K562 (cell line): ENCODE measurements at regions not wholly inside any gene's neighbourhood (a gene's known extent, or its start where the extent isn't known, plus 50 kb on each side); places are given as distances from the start of the nearest gene placed in this dataset.

ENCODE experiments used
- ATAC-seq: fragments of 200-7000 bp; cut with Tn5 transposase; 3 replicates; pipeline ENCODE4 v1.9.1; 2020; ENCODE audit warnings: moderate library complexity
- BruUV-seq: library from RNA; stranded (reverse); fragments of 400-500 nt; replicated peaks from 2 replicates; lab custom pipeline; 2021; lab: Mats Ljungman, UMichigan
- CTCF ChIA-PET: fragments of 300-600 bp; formaldehyde crosslinking; extraction: SDS; loops from one replicate; lab custom pipeline; 2021; ENCODE audit warnings: low intra/inter-chr PET ratio; lab: Yijun Ruan, JAX
- POLR2A ChIA-PET: fragments of 300-600, 350-650 bp; sonication (Branson Sonifier 250); formaldehyde crosslinking; extraction: SDS; loops from one replicate; lab custom pipeline; 2021; ENCODE audit warnings: antibody characterized with exemption, inconsistent platforms; lab: Yijun Ruan, JAX
- DNase-seq, 4 experiments: peaks; one replicate each; pipeline versions ENCODE4 v3.0.0 to v3.0.0-alpha.2; 2011 to 2018; ENCODE audit warnings: low spot score in 3 of 4, mixed read lengths in 3 of 4; ENCODE audit errors: extremely low read depth in 1 of 4
- FAIRE-seq: peaks from 2 replicates; lab custom pipeline; 2011; peaks lifted over from hg19 to GRCh38; lab: Jason Lieb, UNC
- H2AFZ ChIP-seq: 2 replicates; pipeline ENCODE4 v1.6.0; 2011; ENCODE audit warnings: low read depth, low read length, control low read depth, inconsistent platforms
- H3K27ac ChIP-seq: fragments of 200-600 bp; 3 replicates; pipeline ENCODE4 v1.8.0; 2011; ENCODE audit warnings: low read depth, mild to moderate bottlenecking, control low read depth, inconsistent platforms, low read length, moderate library complexity, mixed read lengths; ENCODE audit errors: extremely low read depth
- H3K27me3 ChIP-seq, 2 experiments: fragments of 300-600 bp in 1 of 2; 2 replicates in 1 of 2; 3 replicates in 1 of 2; pipeline versions ENCODE4 v1.6.0 to v1.8.0; 2011; ENCODE audit warnings: inconsistent platforms in 2 of 2, low read length in 2 of 2, mild to moderate bottlenecking in 1 of 2, mixed read lengths in 1 of 2, moderate library complexity in 1 of 2; ENCODE audit not compliant: control insufficient read depth in 2 of 2, insufficient read depth in 2 of 2
- H3K36me3 ChIP-seq: fragments of 300-600 bp; 3 replicates; pipeline ENCODE4 v1.8.0; 2011; ENCODE audit warnings: mild to moderate bottlenecking, low read length, inconsistent platforms; ENCODE audit not compliant: control insufficient read depth, insufficient read depth
- H3K4me1 ChIP-seq, 2 experiments: fragments of 200-600 bp in 1 of 2; replicated peaks in 1 of 2; 2 replicates in 1 of 2; 3 replicates in 1 of 2; pipeline versions ENCODE4 v1.5.1 to v1.8.0; 2011; ENCODE audit warnings: inconsistent platforms in 2 of 2, low read length in 2 of 2, mild to moderate bottlenecking in 1 of 2, mixed read lengths in 1 of 2, moderate library complexity in 1 of 2; ENCODE audit not compliant: control insufficient read depth in 2 of 2, insufficient read depth in 2 of 2
- H3K4me2 ChIP-seq: 2 replicates; pipeline ENCODE4 v1.6.1; 2011; ENCODE audit warnings: low read length, control low read depth, inconsistent platforms, mixed read lengths; ENCODE audit not compliant: insufficient read depth
- H3K4me3 ChIP-seq: fragments of 200-600 bp; sonication (generic), shearing (Covaris generic); 2 replicates; pipeline ENCODE4 v1.5.1; 2016; ENCODE audit warnings: control low read depth, inconsistent platforms
- H3K79me2 ChIP-seq: fragments of 200-600 bp; 3 replicates; pipeline ENCODE4 v1.8.0; 2011; ENCODE audit warnings: low read length, inconsistent platforms; ENCODE audit not compliant: control insufficient read depth, insufficient read depth
- H3K9ac ChIP-seq, 2 experiments: 2 replicates each; pipeline versions ENCODE4 v1.6.0 to v1.6.1; 2011; ENCODE audit warnings: low read depth in 2 of 2, low read length in 2 of 2, control low read depth in 1 of 2, inconsistent platforms in 1 of 2, mild to moderate bottlenecking in 1 of 2, mixed read lengths in 1 of 2; ENCODE audit not compliant: insufficient read depth in 1 of 2
- H3K9me1 ChIP-seq: one replicate; pipeline ENCODE4 v1.6.0; 2011; ENCODE audit warnings: inconsistent platforms, mild to moderate bottlenecking, low read length, moderate library complexity; ENCODE audit not compliant: control insufficient read depth, insufficient read depth
- H3K9me3 ChIP-seq: replicated peaks from 2 replicates; pipeline ENCODE4 v1.5.1; 2011; ENCODE audit warnings: low read depth, low read length, inconsistent platforms; ENCODE audit not compliant: control insufficient read depth, insufficient read depth
- H4K20me1 ChIP-seq: replicated peaks from 2 replicates; pipeline ENCODE4 v1.6.1; 2011; ENCODE audit warnings: low read length, inconsistent platforms, mixed read lengths; ENCODE audit not compliant: control insufficient read depth, insufficient read depth
- CTCFL ChIP-seq: IDR thresholded peaks from 2 replicates; pipeline ENCODE4 v1.6.1; 2011; ENCODE audit warnings: borderline replicate concordance, low read depth, mild to moderate bottlenecking, moderate library complexity, low read length; ENCODE audit not compliant: insufficient read depth, poor library complexity, severe bottlenecking
- ELF1 ChIP-seq: fragments of 200-800 bp; sonication (Bioruptor generic); IDR thresholded peaks from 2 replicates; pipeline ENCODE4 v1.6.1; 2016; ENCODE audit warnings: missing genetic modification characterization, missing compliant biosample characterization
- FOXA1 ChIP-seq: fragments of 450-650 bp; IDR thresholded peaks from 2 replicates; pipeline ENCODE4 v1.6.1; 2016; ENCODE audit warnings: mild to moderate bottlenecking, borderline replicate concordance
- HDAC3 ChIP-seq: fragments of 450-650 bp; IDR thresholded peaks from 2 replicates; pipeline ENCODE4 v1.6.1; 2018; ENCODE audit warnings: borderline replicate concordance, mild to moderate bottlenecking, moderate library complexity; ENCODE audit not compliant: partially characterized antibody
- MEF2A ChIP-seq: IDR thresholded peaks from 2 replicates; pipeline ENCODE4 v1.6.1; 2011; ENCODE audit warnings: low read depth, mild to moderate bottlenecking, low read length, moderate library complexity; ENCODE audit not compliant: control insufficient read depth
- NCOA2 ChIP-seq, 2 experiments: fragments of 450-650 bp; IDR thresholded peaks; 2 replicates each; pipeline ENCODE4 v1.6.1; 2018; ENCODE audit warnings: mild to moderate bottlenecking in 2 of 2, moderate library complexity in 1 of 2; ENCODE audit not compliant: partially characterized antibody in 2 of 2
- PURB ChIP-seq: sonication (generic); formaldehyde crosslinking; IDR thresholded peaks from 2 replicates; pipeline ENCODE4 v1.9.0; 2021; ENCODE audit warnings: low read depth, mild to moderate bottlenecking, missing genetic modification reagents
- SUPT5H ChIP-seq: fragments of 450-650 bp; IDR thresholded peaks from 2 replicates; pipeline ENCODE4 v1.6.1; 2016
- TBL1XR1 ChIP-seq, 2 experiments: IDR thresholded peaks; 2 replicates each; pipeline ENCODE4 v1.6.1; 2012; ENCODE audit warnings: improper control_type of control experiment in 2 of 2, low read length in 2 of 2, mild to moderate bottlenecking in 1 of 2
- ZFP36 ChIP-seq: fragments of 150-350 bp; IDR thresholded peaks from 2 replicates; pipeline ENCODE4 v1.6.1; 2018; ENCODE audit warnings: low read length, low read depth; ENCODE audit not compliant: partially characterized antibody
- ZNF277 ChIP-seq: fragments of 250-450 bp; sonication (Bioruptor Pico); IDR thresholded peaks from 2 replicates; pipeline ENCODE4 v1.8.0; 2022; ENCODE audit warnings: inconsistent platforms, mild to moderate bottlenecking, moderate library complexity, borderline replicate concordance
- WGBS: fragments of 100-300 bp; shearing (Covaris generic); methylation state at CpG from one replicate; pipeline ENCODE4 v1.1.6; 2016; ENCODE audit warnings: low coverage, mixed read lengths; ENCODE audit not compliant: insufficient coverage; ENCODE audit errors: missing lambda C conversion rate; 5-methylcytosine and 5-hydroxymethylcytosine counted together
- in situ Hi-C: fragments of 300-500 bp; cut with MboI; formaldehyde crosslinking; loops from 4 replicates; pipeline ENCODE4 v1.15.0; 2018; ENCODE audit warnings: inconsistent platforms, mixed read lengths
- intact Hi-C: fragments of 100-400 bp; cut with micrococcal nuclease; formaldehyde crosslinking; loops from 2 replicates; pipeline ENCODE4 v1.14.2; 2022
- TF ChIP-seq, protein P1 (sequence below): fragments of 450-650 bp; formaldehyde crosslinking; conservative IDR thresholded peaks from 2 replicates; pipeline ENCODE4 v1.4.0; 2022; ENCODE audit warnings: mild to moderate bottlenecking, missing genetic modification characterization

DNA sequence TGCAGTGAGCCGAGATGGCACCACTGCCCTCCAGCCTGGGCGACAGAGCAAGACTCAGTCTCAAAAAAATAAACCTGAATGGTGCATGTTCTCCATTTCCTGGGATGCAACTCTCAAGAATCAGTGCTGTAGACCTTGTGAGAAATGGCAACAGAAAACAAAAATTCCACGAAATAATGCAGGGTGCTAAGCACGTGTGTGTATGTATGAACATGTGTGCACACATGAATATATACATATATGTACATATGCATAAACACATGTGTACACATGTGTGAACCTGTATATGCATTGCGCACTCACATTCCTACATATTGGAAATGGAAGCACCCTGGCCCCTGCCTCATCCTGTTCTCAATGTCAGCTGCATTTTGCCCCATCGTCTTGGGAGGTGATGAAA is 548.5 kb downstream of the TCERG1L start:
- POLR2A ChIA-PET: no interaction called here
- CTCF ChIA-PET: no interaction called here
- 0% methylated on average over 6 of the region's 6 CpGs for WGBS
- H3K36me3 ChIP-seq: no peaks in the 10 kb centered on the region
- H3K4me1 ChIP-seq: no peaks in the 10 kb centered on the region
- BruUV-seq: no TSS peak
- ATAC-seq (no peak), DNase-seq (no peak), FAIRE-seq (no peak)
- in situ Hi-C loops (no loop called here), intact Hi-C loops (no loop called here)
- no peak overlapping the region for H2AFZ ChIP-seq
- H3K4me3 ChIP-seq: no peak overlapping the region
- no peak overlapping the region for H3K27ac ChIP-seq
- H3K9me3 ChIP-seq: no peaks in the 10 kb centered on the region
- no peak for TF ChIP-seq NCOA2 (IDR thresholded peaks at IDR 0.05; ENCODE audit: partially characterized antibody in 2 of 2)
- TF ChIP-seq ZNF277 (CRISPR knock-in tag): no peak
- TF ChIP-seq TBL1XR1 (IDR thresholded peaks at IDR 0.05; ENCODE audit: low read length in 2 of 2): no peak
- no peak for TF ChIP-seq HDAC3
- no peak for TF ChIP-seq FOXA1
- H3K9ac ChIP-seq: no peak overlapping the region
- no peaks in the 10 kb centered on the region for H3K9me1 ChIP-seq
- H3K4me2 ChIP-seq: no peak overlapping the region
- no peaks in the 10 kb centered on the region for H3K79me2 ChIP-seq
- no peaks in the 10 kb centered on the region for H4K20me1 ChIP-seq
- H3K27me3 ChIP-seq: no peaks in the 10 kb centered on the region

DNA sequence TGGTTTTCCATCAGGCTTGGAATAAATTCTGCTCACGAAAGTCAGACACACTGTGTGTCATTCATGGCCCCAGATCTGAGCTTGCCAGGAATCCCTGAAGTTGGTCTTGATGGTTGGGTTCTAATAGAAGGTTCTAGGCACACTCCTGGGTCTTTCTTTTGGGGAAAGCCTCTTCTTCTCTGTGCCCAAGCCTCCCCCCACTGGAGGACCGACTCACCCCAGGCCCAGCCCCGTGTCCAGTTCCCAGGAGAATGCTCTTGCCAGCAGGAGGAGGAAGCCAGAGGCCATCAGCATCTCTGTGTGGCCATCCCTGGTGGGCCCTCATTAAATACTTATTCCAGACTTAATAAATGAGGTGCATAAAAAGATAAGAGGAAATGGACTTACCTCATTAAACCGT is 548.0 kb downstream of the TCERG1L start:
- Histone ChIP-seq H4K20me1 (no peaks in the 10 kb centered on the region), H3K4me1 (no peaks in the 10 kb centered on the region), H2AFZ (no peak overlapping the region), H3K4me2 (no peak overlapping the region), H3K27me3 (no peaks in the 10 kb centered on the region), H3K9me1 (no peaks in the 10 kb centered on the region), H3K36me3 (no peaks in the 10 kb centered on the region), H3K4me3 (no peak overlapping the region), H3K27ac (no peak overlapping the region), H3K9ac (no peak overlapping the region), H3K79me2 (no peaks in the 10 kb centered on the region), H3K9me3 (no peaks in the 10 kb centered on the region)
- DNase-seq: no peak
- no TSS peak for BruUV-seq
- CTCF ChIA-PET: no interaction called here
- in situ Hi-C loops: no loop called here
- no peak for FAIRE-seq
- POLR2A ChIA-PET: no interaction called here
- ATAC-seq: no peak
- intact Hi-C loops: no loop called here
- WGBS: 0% methylated on average over 2 of the region's 4 CpGs
- TF ChIP-seq MEF2A (no peak), ELF1 (tag) (no peak), PURB (no peak), SUPT5H (no peak), ZFP36 (no peak), CTCFL (no peak)
- TF ChIP-seq, protein P1, sequence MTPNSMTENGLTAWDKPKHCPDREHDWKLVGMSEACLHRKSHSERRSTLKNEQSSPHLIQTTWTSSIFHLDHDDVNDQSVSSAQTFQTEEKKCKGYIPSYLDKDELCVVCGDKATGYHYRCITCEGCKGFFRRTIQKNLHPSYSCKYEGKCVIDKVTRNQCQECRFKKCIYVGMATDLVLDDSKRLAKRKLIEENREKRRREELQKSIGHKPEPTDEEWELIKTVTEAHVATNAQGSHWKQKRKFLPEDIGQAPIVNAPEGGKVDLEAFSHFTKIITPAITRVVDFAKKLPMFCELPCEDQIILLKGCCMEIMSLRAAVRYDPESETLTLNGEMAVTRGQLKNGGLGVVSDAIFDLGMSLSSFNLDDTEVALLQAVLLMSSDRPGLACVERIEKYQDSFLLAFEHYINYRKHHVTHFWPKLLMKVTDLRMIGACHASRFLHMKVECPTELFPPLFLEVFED (CRISPR knock-in tag): no peak
